ENCODE measurements at regions not wholly inside any gene's neighbourhood (a gene's known extent, or its start where the extent isn't known, plus 50 kb on each side); places are given as distances from the start of the nearest gene placed in this dataset.

- DNase-seq (ENCODE audit: low read depth in 3 of 3): no peak
Observed at GRCh38 chr5:81914696-81915095, 57.1 kb upstream of the ATG10 start.

- no peak for DNase-seq (ENCODE audit: low read depth in 3 of 3)
Observed at GRCh38 chr5:81912933-81913332, 58.9 kb upstream of the ATG10 start.

GRCh38 chr5:81909677-81910076 lies 62.1 kb upstream of the ATG10 start:
- DNase-seq (ENCODE audit: low read depth in 3 of 3): no peak

- no peak for DNase-seq (ENCODE audit: low read depth in 3 of 3)
Observed at GRCh38 chr5:81908771-81909170, 63.1 kb upstream of the ATG10 start.

GRCh38 chr5:81908044-81908443 lies 63.8 kb upstream of the ATG10 start:
- no peak for DNase-seq (ENCODE audit: low read depth in 3 of 3)

- no peak for DNase-seq (ENCODE audit: low read depth in 3 of 3)
Observed at GRCh38 chr5:81907012-81907635, 64.7 kb upstream of the ATG10 start.

- DNase-seq (ENCODE audit: low read depth in 3 of 3): no peak
Observed at GRCh38 chr5:81906086-81906485, 65.7 kb upstream of the ATG10 start.

- DNase-seq (ENCODE audit: low read depth in 3 of 3): no peak
Observed at GRCh38 chr5:81904861-81905260, 67.0 kb upstream of the ATG10 start.

GRCh38 chr5:81904166-81904565 lies 67.7 kb upstream of the ATG10 start:
- DNase-seq (ENCODE audit: low read depth in 3 of 3): no peak

GRCh38 chr5:81901586-81901985 lies 70.2 kb upstream of the ATG10 start:
- DNase-seq (ENCODE audit: low read depth in 3 of 3): no peak

- DNase-seq (ENCODE audit: low read depth in 3 of 3): no peak
Observed at GRCh38 chr5:81899123-81899522, 72.7 kb upstream of the ATG10 start.

- no peak for DNase-seq (ENCODE audit: low read depth in 3 of 3)
Observed at GRCh38 chr5:81898403-81898802, 73.4 kb upstream of the ATG10 start.

- DNase-seq (ENCODE audit: low read depth in 3 of 3): no peak
Observed at GRCh38 chr5:81896764-81897163, 75.1 kb upstream of the ATG10 start.

GRCh38 chr5:81895307-81895706 lies 76.5 kb upstream of the ATG10 start:
- no peak for DNase-seq (ENCODE audit: low read depth in 3 of 3)

- DNase-seq (ENCODE audit: low read depth in 3 of 3): no peak
Observed at GRCh38 chr5:81893961-81894360, 77.9 kb upstream of the ATG10 start.

- no peak for DNase-seq (ENCODE audit: low read depth in 3 of 3)
Observed at GRCh38 chr5:81884871-81885270, 87.0 kb upstream of the ATG10 start.

- DNase-seq (ENCODE audit: low read depth in 3 of 3): no peak
Observed at GRCh38 chr5:81883371-81883770, 88.5 kb upstream of the ATG10 start.

GRCh38 chr5:81881595-81881994 lies 90.2 kb upstream of the ATG10 start:
- no peak for DNase-seq (ENCODE audit: low read depth in 3 of 3)

GRCh38 chr5:81879936-81880335 lies 91.9 kb upstream of the ATG10 start:
- DNase-seq (ENCODE audit: low read depth in 3 of 3): no peak

GRCh38 chr5:81878333-81878732 lies 93.5 kb upstream of the ATG10 start:
- DNase-seq (ENCODE audit: low read depth in 3 of 3): no peak

- no peak for DNase-seq (ENCODE audit: low read depth in 3 of 3)
Observed at GRCh38 chr5:81866994-81867393, 104.8 kb upstream of the ATG10 start.

GRCh38 chr5:81860778-81861177 lies 109.9 kb upstream of the SSBP2 start:
- DNase-seq (ENCODE audit: low read depth in 3 of 3): no peak

GRCh38 chr5:81859624-81860023 lies 108.7 kb upstream of the SSBP2 start:
- DNase-seq (ENCODE audit: low read depth in 3 of 3): no peak

Data from stimulated activated CD4-positive, alpha-beta T cell treated with anti-CD3 and anti-CD28 coated beads, TNF-alpha, amount 100 ng/mL, for 24 hours (primary cell).